NCI-H1694 treated with DMSO at 0.1 percent for 48 hours (cell line): ENCODE measurements at regions not wholly inside any gene's neighbourhood (a gene's known extent, or its start where the extent isn't known, plus 50 kb on each side); places are given as distances from the start of the nearest gene placed in this dataset.

ENCODE experiments used
- DNase-seq: peaks from one replicate; lab custom pipeline; 2025; lab: John Stamatoyannopoulos, UW

DNA sequence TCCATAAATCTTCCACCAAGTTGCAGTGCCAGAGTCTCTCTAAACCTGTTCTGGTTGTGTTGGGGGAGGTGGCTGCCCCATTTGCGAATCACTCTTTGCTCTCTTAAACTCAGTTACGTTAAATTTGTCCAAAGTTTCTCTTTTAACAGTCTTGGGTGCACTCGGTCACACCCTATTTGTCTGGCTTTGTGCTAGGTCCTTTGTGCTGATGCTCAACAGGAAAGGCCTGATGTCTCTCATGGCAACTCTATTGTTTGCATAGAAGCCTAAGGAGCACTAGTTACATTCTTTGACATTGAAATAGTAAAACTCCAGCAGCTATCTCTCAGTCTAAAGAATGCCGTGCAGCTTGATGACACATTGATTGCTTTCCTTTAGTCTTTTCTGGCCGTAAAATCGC lies 105.1 kb downstream of the TRMT11 start:
- DNase-seq, result no peak

DNA sequence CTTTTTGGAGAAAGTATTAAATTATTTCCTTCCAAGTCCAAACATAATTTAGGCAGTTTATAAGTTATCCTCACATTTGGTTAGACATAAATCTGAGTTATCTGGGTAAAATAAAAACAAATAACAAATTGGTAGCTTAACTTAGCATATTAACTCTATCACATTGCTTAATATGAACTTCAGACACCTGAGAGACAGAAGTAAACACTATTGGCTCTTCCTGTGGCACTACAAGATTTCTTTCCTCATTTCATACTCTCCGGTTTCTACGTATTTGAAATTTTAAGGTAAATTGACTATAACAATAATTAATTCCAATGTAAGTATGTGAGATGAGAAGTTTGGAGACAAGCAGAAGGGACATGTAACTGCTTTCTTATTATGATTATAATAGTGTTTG lies 106.8 kb downstream of the TRMT11 start:
- DNase-seq, result no peak

DNA sequence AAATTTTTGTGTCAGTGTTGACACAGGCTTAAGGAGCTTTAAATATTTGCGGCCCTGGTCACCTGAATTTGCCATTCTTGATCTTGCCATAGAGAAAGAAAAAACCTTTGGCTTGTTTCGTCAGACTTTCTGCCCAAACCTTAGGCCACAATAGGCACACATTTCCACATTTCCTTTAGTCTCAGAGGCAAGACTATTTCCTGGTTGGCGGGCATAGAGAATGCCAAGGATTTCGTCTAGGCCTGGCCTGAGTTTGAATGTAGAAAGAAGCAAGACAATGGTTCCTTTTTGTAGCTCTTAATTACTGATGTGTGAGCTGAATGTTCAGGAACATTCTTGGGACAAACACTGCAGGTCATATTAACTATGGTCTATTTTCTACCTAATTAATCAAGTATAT lies 108.1 kb downstream of the TRMT11 start:
- no peak for DNase-seq

DNA sequence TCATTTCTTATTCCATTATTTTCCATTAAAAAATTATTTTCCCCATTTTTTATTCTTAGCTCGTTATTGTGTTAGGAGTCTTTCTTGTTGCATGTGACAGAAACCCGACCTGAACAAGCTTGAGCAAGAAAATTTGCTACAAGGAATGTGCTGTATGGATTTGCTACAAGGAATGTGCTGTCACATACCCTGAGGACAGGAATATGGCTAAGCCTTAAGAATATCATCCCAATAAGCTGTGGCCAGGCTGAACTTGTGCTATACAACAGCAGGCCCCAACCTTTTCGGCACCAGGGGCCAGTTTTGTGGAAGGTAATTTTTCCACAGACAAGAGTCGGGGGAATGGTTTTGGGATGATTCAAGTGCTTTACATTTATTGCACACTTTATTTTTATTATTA lies 114.0 kb downstream of the TRMT11 start:
- no peak for DNase-seq

DNA sequence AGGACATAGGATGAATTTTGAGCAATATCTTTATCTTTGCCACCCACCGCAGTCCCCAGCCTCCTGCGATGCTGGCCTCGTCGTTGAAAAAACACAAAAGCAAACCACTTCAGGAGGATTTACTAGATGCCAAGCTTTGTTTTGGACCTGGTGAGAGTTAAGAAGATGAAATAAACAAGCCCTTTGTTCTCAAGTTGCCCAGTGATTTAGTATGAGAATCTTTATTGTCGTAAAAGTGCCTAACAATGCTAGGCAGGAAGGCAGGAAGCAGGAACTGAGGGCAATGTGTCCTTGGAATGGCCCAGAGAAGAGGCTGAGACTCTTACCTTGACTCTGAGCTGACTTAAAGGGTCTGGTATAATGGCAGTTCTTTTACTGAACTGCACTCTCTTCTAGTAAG lies 116.0 kb downstream of the TRMT11 start:
- DNase-seq, result no peak

DNA sequence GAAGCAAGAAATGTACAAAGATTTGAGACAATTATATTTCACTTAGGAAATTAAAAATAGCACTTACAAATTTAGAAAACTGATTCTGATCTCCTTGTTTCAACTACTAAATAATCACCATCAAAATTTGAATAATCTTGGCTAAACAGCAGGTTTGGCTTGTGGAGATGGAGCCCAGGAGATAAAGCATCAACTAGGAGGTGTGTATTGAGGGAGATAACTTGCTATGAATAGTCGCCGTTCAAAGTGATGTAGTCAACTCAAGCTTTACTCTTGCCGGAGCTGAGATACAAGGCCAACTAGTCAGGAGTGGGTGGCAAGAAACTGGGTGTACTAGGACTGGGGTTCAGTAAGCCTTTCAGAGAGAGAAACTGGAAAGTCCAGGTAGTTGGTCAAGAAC lies 117.7 kb downstream of the TRMT11 start:
- no peak for DNase-seq

DNA sequence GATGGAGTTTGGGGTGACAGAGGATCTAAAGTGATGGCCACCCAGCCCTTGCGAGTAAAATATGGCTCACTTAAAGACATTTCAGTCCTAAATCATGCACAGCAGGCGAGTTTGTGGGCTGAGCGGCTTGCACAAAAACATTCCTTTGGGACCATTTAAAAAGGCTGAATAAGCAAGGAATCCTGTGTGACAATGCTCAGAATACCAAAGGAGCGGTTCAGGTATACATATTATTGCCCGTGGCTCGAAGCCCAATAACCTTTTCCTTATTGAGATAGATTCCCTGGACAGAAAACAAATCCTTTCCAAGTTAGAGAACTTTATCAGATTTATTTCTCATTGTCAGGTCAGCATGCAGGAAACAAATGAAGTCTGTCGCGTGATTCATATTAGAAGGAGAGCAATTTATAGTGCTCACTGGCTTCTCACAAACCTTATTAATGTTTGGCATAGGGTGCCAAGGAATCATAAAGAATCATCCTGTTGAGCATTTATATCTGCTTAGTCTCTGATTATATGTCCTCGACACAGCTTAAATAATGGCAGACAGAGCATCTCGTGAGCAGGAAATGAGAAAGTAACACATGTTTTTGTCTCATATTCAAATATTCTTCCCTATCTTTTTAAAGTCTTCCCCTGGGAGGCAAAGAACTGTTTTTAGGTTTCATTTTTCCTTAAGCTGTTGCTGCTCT lies 121.3 kb downstream of the TRMT11 start:
- DNase-seq, result no peak

DNA sequence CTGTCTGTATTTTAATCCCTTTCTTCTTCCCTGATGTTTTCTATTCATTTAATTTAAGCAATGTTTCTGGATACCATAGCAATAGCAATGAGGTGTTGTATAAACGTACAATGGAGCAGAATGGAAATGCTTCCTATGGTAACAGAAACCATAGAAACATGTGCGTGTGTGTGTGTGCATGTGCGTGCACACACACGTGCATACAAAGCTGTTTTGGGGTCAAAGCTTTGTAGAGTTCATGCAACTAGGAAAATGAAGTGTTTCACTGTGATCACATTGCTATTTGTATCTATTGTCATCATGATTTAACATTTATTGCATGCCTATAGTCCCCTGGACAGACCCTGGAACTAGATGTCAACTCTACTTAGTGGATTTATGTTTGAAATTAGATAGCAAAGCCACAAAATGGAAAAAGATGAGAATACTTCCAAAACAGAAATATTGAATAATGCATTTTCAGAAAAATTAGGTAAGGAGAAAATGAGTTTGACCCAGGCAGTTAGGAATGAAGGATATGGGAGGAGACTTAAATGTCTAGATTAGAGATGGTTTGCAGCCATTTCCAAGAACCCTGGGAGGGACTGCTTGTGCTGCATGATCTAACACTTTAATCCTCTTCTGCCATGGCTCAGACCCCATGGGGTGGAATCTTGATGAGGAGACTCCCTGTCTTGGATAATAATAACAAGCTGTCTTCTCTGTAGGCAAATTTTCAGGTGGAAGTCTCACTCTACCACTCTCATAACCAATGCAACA lies 124.4 kb downstream of the TRMT11 start:
- no peak for DNase-seq

DNA sequence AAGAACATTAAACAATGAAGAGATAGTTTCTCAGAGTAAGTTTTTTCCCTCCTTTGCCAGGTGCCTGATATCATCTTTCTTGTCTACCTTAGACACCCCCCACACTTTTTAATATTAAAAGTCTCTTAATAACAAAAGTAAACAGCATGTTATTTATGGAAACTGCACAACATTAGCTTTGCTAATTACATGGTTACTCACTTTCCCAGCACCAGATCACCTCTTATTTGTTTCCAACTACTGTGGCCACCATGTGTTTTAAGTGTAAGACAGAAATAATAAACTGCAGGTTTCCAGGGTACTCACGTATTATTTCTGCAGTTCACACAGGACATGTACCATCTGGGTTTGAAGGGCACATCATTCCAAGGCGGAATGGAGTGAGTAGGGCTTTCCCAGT lies 125.0 kb downstream of the TRMT11 start:
- no peak for DNase-seq

DNA sequence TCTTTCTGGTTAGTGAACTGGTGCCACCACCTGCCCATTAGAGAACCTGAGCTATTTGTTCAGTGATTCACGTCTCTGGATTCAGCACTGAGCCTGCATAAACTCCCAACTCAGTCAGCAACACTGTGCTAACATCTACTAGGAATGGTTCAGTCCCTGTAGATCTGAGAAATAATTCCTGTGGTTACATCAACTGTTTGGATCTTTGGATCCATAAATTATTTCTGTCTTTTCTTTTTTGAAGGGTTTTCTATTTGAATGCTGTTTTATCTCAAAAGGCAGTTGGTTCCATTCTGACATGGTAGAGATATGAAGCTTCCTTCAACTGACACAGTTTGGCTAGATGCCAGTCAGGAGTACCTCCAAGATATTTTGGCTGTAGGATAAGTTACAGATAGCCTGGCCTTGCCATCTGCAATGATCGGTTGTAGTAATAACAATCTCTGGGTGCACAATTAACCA lies 125.9 kb downstream of the TRMT11 start:
- no peak for DNase-seq

DNA sequence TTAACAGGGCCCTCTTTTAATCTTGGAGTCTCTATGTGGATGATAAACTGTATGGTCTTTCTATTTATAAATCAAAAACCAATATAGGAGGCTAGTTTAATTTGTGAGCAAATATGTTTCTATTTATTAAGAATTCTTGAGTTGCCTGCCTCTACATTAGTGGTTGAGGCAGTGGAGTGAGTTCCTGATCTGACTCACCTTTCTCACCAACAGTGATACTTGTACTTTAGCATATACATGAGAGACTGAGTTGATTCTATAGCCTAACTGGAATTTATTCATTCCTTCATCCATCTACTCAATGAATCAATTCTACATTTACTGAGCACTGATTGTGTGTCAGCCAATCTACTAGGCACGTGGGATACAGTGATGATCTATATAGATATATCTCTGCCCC lies 126.9 kb downstream of the TRMT11 start:
- no peak for DNase-seq

DNA sequence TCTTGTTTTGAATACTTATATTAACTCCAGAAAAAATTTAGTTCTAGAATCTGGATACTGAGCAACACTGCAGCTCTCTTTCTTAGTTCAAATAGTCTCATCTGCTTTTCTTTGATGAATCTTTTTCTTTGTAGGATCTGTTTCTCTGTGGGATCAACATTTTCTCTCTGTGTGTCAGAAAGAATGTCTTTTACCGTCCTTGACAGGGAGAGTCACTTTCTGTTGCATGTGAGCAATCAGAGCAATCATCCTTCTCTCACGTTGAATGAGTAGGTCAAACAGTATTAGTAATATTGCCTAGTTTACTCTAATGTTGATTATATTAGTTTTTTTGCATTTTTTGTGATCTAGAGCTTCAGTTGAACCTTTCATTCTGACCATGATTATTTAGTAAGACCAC lies 130.9 kb downstream of the TRMT11 start:
- no peak for DNase-seq

DNA sequence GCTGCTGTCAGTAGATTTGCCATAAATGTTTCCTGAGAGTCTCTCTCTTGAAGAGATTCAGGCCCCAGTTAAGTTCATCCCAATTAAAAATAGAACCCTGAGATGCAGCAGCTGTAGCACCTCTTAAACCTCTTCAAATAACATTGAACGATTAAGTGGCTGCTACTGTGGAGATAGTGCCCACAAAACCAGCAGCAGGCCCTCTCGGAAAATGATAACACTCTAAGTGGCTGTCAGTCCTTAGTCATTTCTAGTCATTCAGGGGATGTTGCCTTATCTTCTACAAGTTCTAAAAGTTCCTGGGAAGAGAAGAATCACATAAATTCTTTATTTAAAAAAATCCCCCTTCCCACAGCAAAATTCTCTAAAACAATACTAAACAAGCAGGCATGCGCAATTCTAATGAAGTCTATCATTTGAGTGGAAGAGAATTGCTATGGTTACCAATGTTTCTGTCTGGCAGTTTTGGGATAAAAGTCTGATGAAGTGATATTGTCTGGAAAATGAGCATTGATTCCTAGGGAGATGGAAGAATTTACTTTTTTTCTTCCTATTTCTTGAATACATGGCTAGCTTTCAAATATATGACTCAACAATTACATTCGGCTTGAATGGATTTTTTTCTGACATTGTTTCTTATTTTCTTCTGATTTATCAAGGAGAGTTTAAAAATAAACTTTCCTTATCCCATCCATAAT lies 131.9 kb downstream of the TRMT11 start:
- DNase-seq, result no peak

DNA sequence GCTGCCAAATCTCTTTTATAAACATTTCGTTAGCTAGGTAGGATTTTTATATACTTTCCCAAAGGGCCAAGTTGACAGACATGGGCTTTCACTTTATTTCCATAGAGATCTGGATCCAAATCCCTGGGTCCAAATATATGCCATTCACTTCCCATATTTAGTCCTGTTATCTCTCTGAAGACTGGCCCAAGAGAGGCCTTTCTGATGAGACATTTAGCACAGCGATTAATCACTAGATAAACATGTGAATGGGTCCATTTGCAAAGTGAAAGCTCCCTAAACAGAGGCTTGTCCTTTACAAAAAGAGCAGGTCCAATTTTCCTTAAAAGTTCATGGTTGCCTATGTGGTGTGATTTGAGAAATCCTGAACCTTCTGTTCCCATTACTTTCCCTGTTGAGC lies 132.6 kb downstream of the TRMT11 start:
- DNase-seq, result no peak

DNA sequence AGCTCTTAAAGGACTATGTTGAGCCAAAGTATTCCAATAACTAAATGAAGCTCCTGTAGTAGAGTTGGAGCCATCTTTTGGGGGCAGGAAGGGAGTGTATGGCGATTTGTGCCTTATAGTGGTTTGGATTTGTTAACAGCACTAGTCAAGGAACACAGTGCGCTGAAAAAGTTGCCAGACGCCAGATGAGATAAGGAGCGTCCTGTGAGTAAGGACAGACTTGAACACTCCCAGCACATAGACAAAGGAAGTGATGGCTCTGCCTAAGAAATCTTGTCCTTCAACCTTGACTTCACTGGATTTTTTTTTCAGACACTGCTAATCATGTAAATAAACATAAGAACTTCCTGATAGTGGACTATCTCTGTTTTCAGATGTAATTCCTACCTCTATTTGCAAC lies 136.9 kb downstream of the TRMT11 start:
- no peak for DNase-seq

DNA sequence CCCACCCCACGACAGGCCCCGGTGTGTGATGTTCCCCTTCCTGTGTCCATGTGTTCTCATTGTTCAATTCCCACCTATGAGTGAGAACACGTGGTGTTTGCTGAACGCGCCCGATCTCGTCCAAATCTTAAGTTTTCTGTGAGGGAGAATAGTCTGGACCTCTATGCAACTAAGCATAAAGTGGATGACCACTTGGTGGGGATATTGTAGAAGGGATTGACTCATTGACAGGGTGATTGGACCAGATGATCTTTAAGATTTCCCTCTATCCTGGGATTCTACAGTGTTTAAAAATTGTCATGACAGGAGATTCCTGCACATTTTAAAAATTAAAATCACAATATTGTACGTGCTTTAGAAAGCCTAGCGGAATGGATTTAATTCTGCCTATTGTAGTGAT lies 141.3 kb downstream of the TRMT11 start:
- no peak for DNase-seq

DNA sequence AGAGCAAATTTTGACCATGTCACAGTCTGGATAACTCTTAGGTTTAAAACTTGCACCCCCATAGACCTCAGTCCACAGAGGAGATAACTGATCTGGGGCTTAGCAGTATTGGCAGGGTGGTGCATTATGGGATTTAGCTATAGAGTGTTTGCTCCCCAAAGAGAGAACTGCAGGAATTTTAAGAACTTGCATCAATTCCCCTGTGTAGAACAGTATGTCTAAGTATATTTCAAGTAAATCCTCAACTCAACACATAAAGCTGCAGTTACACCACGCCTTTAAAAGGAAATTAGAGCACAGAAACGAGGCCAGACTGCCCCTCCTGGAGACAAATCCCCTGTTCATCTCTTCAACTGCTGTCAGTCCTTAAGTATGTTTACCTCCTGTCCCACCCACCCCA lies 144.9 kb downstream of the TRMT11 start:
- DNase-seq, result no peak

DNA sequence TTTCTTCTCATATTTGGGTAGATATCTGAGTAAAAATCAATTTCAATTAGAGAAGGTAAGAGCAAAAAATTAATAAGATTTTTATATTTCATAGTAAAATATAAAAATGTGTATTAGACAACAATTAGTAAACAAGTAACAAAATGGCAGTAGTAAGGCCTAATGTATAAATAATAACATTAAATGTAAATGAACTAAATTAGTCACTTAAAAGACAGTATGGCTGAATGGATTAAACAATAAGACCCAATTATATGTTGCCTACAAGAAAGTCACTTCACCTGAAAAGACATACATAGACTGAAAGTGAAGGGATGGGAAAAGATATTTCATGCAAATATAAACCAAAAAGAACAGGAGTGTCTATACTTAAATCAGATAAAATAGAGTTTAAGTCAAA lies 147.6 kb downstream of the TRMT11 start:
- DNase-seq, result no peak

DNA sequence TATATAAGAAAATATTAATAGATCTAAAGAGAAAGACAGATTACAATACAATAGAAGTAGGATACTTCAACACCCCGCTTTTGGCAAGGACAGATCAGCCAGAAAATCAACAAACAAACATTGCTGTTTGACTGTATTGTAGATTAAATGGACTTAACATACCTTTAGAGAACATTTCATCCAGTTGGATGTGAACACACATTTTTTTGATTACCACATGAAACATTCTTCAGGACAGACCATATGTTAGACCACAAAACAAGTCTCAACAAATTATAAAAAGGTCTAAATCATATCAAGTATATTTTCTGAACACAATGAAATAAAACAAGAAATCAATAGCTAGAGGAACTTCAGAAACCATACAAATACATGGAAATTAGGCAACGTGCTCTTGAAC lies 148.2 kb downstream of the TRMT11 start:
- no peak for DNase-seq

DNA sequence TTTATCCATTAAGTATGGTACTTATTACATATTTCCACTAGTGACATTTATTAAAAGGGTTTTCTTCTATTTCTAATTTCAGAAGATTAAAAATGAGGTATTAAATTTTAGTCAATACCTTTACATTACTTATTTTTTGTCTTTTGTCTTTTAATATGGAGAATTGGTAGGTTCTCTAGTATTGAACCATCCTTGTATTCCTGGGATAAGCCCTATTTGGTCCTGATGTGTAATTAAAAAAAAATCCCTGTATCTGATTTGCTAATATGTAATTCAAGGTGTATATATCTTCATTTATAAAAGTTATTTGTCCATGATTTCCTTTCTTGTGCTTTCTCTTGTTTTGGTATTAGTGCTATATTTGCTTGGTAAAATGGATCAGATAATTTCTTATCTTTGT lies 153.7 kb downstream of the TRMT11 start:
- no peak for DNase-seq

DNA sequence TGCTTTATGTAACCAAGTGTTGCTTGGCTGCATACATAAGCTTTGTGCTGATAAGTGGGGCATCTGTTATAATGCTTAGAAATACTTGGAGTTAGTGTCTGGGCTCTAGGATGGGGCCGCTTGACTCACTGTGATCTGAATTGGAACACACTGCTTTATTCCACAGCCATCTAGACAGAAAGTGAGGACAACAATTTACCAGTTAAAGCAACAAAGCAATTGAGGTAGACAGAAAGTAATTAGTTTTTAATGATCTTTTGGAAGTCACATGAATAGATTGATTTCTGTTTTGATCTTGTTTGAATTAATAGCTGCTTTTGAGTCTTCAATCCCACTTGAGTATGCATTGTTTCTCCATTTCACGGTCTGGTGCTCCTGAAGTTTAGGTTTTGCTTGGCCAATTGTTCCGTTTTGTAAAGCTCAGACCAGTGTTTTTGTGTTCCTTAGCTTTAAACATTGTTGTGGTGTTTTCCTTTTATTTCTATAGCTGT lies 157.5 kb downstream of the TRMT11 start:
- no peak for DNase-seq

DNA sequence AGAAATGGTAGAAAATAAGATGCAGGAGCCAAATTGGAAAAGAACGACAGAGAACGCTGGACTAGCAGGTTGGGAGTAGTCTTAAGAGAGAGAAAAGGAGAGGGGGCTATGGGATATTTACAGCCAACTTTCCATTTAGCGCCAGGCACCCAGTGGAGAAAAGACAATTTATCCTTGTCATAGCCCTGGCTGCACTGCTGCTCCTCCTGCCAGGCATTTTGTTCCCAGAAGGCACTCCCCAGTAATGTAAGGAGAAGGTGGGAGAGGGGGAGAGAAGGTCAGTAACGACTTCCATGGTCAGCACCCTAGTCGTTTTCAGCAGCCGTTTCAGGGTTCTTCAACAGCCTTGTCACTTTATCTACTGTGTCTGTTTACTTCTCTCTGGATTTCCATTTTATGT lies 159.0 kb downstream of the TRMT11 start:
- no peak for DNase-seq

DNA sequence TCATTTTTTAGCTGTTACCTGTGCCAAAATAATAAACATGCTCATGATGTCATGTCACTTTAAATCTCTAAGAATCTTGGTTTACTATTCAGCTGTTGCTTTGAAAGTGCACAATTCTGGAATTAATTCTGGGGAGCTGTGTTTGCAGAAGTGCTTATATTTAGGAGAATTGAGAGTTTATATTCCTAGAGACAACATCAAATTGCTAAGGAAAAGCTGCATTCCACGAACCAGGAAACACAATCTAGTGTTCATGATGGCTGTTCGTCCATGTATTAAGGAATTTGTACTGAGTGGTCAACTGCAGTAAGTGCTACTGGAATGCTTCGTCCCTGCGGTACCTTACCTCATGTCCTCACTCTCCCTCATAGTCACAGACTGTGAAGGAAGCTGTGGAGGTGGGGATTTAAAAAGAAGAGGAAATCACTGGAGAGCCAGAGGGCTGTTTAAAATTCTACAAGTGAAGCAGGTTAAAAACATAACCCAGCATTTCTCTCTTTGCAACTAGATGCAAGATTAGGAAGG lies 161.0 kb downstream of the TRMT11 start:
- DNase-seq, result no peak
